PC-3 (cell line): ENCODE measurements at regions not wholly inside any gene's neighbourhood (a gene's known extent, or its start where the extent isn't known, plus 50 kb on each side); places are given as distances from the start of the nearest gene placed in this dataset.
"Not testable (repeated sequence)": the region's sequence is repeated elsewhere in the genome, so short reads cannot be mapped to it uniquely, and the experiment has no call there.

Source experiments
- ATAC-seq: fragments of 200-7000 bp; cut with Tn5 transposase; 2 replicates; pipeline ENCODE4 v1.9.1; 2020; ENCODE audit warnings: mild to moderate bottlenecking, moderate library complexity
- BruUV-seq: library from RNA; stranded (reverse); fragments of 400-500 nt; replicated peaks from 2 replicates; lab custom pipeline; 2021; lab: Mats Ljungman, UMichigan
- CTCF ChIA-PET: fragments of 300-600 bp; sonication (Branson Sonifier 250); formaldehyde crosslinking; loops from one replicate; lab custom pipeline; 2022; ENCODE audit warnings: antibody characterized with exemption; lab: Charles Lee
- POLR2A ChIA-PET: fragments of 300-600 bp; sonication (Branson Sonifier 250); formaldehyde crosslinking; loops from one replicate; lab custom pipeline; 2022; ENCODE audit warnings: antibody characterized with exemption; ENCODE audit not compliant: unreplicated experiment; lab: Charles Lee
- DNase-seq: peaks from one replicate; pipeline ENCODE4 v3.0.0-alpha.2; 2015
- H2AFZ ChIP-seq: fragments of 300-600 bp; sonication (generic); 2 replicates; pipeline ENCODE4 v1.6.0; 2016; ENCODE audit warnings: antibody characterized with exemption, low read length
- H3F3A ChIP-seq: fragments of 300-600 bp; sonication (generic); one replicate; pipeline ENCODE4 v1.6.0; 2017; ENCODE audit warnings: antibody characterized with exemption, low read length, control low read depth, mild to moderate bottlenecking; ENCODE audit not compliant: unreplicated experiment
- H3K27ac ChIP-seq: fragments of 300-600 bp; sonication (generic); 2 replicates; pipeline ENCODE4 v1.5.1; 2016; ENCODE audit warnings: mild to moderate bottlenecking, low read length
- H3K27me3 ChIP-seq: fragments of 300-600 bp; sonication (generic); 2 replicates; pipeline ENCODE4 v1.6.1; 2016; ENCODE audit warnings: low read length, mixed read lengths
- H3K36me3 ChIP-seq: fragments of 300-600 bp; sonication (generic); 2 replicates; pipeline ENCODE4 v1.6.1; 2016; ENCODE audit warnings: low read depth, mixed run types, low read length, mixed read lengths
- H3K4me1 ChIP-seq: fragments of 300-600 bp; sonication (generic); 2 replicates; pipeline ENCODE4 v1.5.1; 2016; ENCODE audit warnings: low read length; ENCODE audit not compliant: insufficient read depth
- H3K4me2 ChIP-seq: fragments of 300-600 bp; sonication (generic); 2 replicates; pipeline ENCODE4 v1.6.0; 2016; ENCODE audit warnings: low read length
- H3K4me3 ChIP-seq: fragments of 300-600 bp; sonication (generic); 2 replicates; pipeline ENCODE4 v1.5.1; 2016; ENCODE audit warnings: mild to moderate bottlenecking, low read length, mixed read lengths
- H3K79me2 ChIP-seq: fragments of 300-600 bp; sonication (generic); 2 replicates; pipeline ENCODE4 v1.6.1; 2017; ENCODE audit warnings: low read length, mixed read lengths
- H3K9ac ChIP-seq: fragments of 300-600 bp; sonication (generic); 2 replicates; pipeline ENCODE4 v1.6.0; 2016; ENCODE audit warnings: mild to moderate bottlenecking, low read length
- H3K9me2 ChIP-seq: fragments of 300-600 bp; sonication (generic); replicated peaks from 2 replicates; pipeline ENCODE4 v1.6.1; 2016; ENCODE audit warnings: mixed run types, low read length, mixed read lengths
- H3K9me3 ChIP-seq: fragments of 300-600 bp; sonication (generic); 2 replicates; pipeline ENCODE4 v1.6.1; 2016; ENCODE audit warnings: low read length, mixed read lengths
- H4K20me1 ChIP-seq: fragments of 300-600 bp; sonication (generic); 2 replicates; pipeline ENCODE4 v1.6.1; 2016; ENCODE audit warnings: low read length, mixed read lengths
- EZH2 ChIP-seq: fragments of 300-600 bp; sonication (generic); IDR thresholded peaks from one replicate; pipeline ENCODE4 v1.6.1; 2017; ENCODE audit warnings: antibody characterized with exemption, mild to moderate bottlenecking, low read length; ENCODE audit not compliant: unreplicated experiment
- EZH2phosphoT487 ChIP-seq: fragments of 300-600 bp; sonication (generic); IDR thresholded peaks from 2 replicates; pipeline ENCODE4 v1.6.1; 2018; ENCODE audit warnings: mild to moderate bottlenecking, antibody characterized with exemption, low read length, borderline replicate concordance
- intact Hi-C: fragments of 100-400 bp; cut with micrococcal nuclease; formaldehyde crosslinking; loops from 2 replicates; pipeline ENCODE4 v1.9.0; 2023
- TF ChIP-seq, protein P1 (sequence below): fragments of 300-600 bp; sonication (generic); conservative IDR thresholded peaks from 2 replicates; pipeline ENCODE4 v1.5.1; 2017; ENCODE audit warnings: antibody characterized with exemption, low read depth, mild to moderate bottlenecking, low read length

DNA sequence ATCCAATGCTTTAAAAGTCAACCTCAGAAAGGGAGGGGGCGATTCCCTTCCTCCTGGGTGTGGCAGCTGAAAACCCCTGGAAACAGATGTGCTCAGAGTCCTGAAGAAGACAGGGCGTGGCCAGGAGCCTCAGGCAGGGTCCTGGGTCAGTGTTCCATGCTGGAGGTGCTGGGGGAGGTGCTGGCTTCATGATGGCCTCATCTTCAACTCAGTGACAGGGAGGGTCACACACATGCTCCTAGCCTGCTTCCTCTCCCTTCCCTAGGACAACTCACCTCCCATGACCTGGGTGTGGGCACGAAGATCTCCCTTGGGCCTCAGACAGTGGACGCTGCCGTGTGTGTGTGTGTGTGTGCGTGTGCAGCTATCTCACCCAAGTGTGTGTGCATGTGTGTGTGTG lies 245.6 kb upstream of the B3GAT1 start:
- H3K27ac ChIP-seq: no peak overlapping the region
- H3K4me1 ChIP-seq: no peaks in the 10 kb centered on the region
- intact Hi-C loops: no loop called here
- POLR2A ChIA-PET: no interaction called here
- DNase-seq (no peak), ATAC-seq (no peak)
- no peak overlapping the region for H2AFZ ChIP-seq
- TF ChIP-seq EZH2 (no peak), EZH2phosphoT487 (no peak)
- TF ChIP-seq, protein P1, sequence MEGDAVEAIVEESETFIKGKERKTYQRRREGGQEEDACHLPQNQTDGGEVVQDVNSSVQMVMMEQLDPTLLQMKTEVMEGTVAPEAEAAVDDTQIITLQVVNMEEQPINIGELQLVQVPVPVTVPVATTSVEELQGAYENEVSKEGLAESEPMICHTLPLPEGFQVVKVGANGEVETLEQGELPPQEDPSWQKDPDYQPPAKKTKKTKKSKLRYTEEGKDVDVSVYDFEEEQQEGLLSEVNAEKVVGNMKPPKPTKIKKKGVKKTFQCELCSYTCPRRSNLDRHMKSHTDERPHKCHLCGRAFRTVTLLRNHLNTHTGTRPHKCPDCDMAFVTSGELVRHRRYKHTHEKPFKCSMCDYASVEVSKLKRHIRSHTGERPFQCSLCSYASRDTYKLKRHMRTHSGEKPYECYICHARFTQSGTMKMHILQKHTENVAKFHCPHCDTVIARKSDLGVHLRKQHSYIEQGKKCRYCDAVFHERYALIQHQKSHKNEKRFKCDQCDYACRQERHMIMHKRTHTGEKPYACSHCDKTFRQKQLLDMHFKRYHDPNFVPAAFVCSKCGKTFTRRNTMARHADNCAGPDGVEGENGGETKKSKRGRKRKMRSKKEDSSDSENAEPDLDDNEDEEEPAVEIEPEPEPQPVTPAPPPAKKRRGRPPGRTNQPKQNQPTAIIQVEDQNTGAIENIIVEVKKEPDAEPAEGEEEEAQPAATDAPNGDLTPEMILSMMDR: no peak
- H3K79me2 ChIP-seq: no peaks in the 10 kb centered on the region
- H3K4me3 ChIP-seq: no peak overlapping the region
- no peaks in the 10 kb centered on the region for H3K27me3 ChIP-seq
- H4K20me1 ChIP-seq: no peaks in the 10 kb centered on the region
- peaks cover 24% of the 10 kb centered on the region; the same call in 1 of the 2 replicates for H3K9me3 ChIP-seq
- H3K9ac ChIP-seq: no peak overlapping the region
- no peaks in the 10 kb centered on the region for H3K36me3 ChIP-seq
- H3K9me2 ChIP-seq: no peaks in the 10 kb centered on the region
- no peak overlapping the region for H3K4me2 ChIP-seq
- CTCF ChIA-PET: no interaction called here
- BruUV-seq: no TSS peak
- no peaks in the 10 kb centered on the region for H3F3A ChIP-seq

DNA sequence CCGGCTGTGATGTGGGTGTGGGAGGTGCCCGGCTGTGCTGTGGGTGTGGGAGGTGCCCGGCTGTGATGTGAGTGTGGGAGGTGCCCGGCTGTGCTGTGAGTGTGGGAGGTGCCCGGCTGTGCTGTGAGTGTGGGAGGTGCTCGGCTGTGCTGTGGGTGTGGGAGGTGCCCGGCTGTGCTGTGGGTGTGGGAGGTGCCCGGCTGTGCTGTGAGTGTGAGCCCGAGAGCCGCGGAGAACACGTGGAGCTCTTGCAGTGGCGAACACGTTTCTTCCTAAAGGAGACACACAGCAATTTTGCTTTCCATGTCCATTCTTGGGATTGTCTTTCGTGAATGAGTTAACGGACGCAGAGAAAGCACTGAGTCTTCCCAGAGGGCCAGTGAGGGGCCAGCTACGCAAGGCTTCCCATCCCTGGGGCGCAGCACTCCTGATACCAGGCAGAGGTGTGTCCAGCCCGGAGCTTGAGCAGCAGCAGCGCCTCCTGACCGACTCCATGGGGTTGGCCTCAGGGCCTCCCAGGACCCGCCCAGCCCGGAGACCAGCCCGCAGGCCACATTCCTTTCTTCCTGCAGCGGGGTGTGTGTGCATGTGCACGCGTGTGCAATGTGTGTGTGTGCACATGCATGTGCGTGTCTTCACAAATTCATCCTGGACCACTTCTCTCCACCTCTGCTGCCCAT lies 245.0 kb upstream of the B3GAT1 start:
- CTCF ChIA-PET: no interaction called here
- BruUV-seq: no TSS peak
- Histone ChIP-seq H3K4me1 (no peaks in the 10 kb centered on the region), H3F3A (no peaks in the 10 kb centered on the region), H4K20me1 (no peaks in the 10 kb centered on the region), H3K9me2 (no peaks in the 10 kb centered on the region), H3K9me3 (peaks cover 20% of the 10 kb centered on the region), H2AFZ (no peak overlapping the region), H3K4me3 (no peak overlapping the region), H3K79me2 (no peaks in the 10 kb centered on the region), H3K27ac (no peak overlapping the region), H3K9ac (no peak overlapping the region), H3K4me2 (no peak overlapping the region), H3K27me3 (no peaks in the 10 kb centered on the region), H3K36me3 (no peaks in the 10 kb centered on the region)
- DNase-seq (no peak), ATAC-seq (no peak)
- intact Hi-C loops: no loop called here
- POLR2A ChIA-PET: no interaction called here
- no peak for TF ChIP-seq EZH2phosphoT487
- TF ChIP-seq, protein P1: no peak
- no peak for TF ChIP-seq EZH2

DNA sequence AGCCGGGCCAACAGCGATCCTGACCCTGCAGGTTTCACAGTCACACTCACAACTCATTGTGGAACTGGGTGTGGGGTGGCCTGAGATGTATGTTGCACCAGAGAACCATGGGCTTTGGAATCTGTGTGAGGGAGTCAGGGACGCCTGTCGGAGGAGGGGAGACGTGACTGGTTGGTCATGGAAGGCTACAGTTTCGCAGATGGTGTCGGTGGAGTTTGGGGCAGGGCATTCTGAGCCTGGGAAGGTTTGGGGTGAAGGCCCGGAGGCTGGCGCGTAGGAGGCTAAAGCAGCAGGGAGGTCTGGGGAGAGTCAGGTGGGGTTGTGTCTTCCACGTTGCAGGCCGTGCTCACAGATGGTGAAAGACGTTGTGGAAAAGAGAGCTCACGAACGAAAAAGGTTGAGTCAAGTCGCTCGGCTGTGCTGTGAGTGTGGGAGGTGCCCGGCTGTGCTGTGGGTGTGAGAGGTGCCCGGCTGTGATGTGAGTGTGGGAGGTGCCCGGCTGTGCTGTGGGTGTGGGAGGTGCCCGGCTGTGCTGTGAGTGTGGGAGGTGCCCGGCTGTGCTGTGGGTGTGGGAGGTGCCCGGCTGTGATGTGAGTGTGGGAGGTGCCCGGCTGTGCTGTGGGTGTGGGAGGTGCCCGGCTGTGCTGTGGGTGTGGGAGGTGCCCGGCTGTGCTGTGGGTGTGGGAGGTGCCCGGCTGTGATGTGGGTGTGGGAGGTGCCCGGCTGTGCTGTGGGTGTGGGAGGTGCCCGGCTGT lies 244.2 kb upstream of the B3GAT1 start:
- H3K79me2 ChIP-seq, BruUV-seq, H3K27ac ChIP-seq, DNase-seq, H3K4me2 ChIP-seq, H2AFZ ChIP-seq, H4K20me1 ChIP-seq, intact Hi-C loops, H3K4me3 ChIP-seq, H3K9ac ChIP-seq, ATAC-seq, CTCF ChIA-PET, H3F3A ChIP-seq, H3K27me3 ChIP-seq, H3K4me1 ChIP-seq, H3K9me2 ChIP-seq, POLR2A ChIA-PET, H3K36me3 ChIP-seq: not testable (repeated sequence)
- peaks cover 14% of the 10 kb centered on the region for H3K9me3 ChIP-seq
